ENCODE measurements at regions not wholly inside any gene's neighbourhood (a gene's known extent, or its start where the extent isn't known, plus 50 kb on each side); places are given as distances from the start of the nearest gene placed in this dataset.
"Not testable (repeated sequence)": the region's sequence is repeated elsewhere in the genome, so short reads cannot be mapped to it uniquely, and the experiment has no call there.

DNA sequence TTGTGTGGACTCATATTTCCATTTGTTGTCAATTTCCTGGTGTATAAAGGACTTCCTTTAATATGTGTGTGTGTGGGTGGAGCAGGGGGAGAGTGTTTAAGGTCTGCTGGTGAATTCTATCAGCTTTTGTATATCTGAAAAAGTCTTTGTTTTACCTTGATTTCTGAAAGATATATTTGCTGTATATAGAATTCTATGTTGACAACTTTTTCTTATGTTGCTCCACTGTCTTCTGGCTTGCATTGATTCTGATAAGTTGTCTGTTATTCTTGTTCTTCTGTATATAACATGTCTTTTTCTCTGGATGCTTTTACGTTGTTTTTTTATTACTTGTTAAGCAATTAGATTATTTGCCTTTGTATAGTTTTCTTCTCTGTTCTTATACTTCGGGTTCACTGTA lies 90.0 kb upstream of the CEP162 start:
- H3K27ac ChIP-seq, result no peak overlapping the region
- intact Hi-C loops (cut with DNase I), result no loop called here
- no peaks in the 10 kb centered on the region for H3K4me1 ChIP-seq
- H3K9ac ChIP-seq (ENCODE audit: low read depth in 2 of 2, low read length in 2 of 2), result no peak overlapping the region
- H3K4me3 ChIP-seq, result no peak overlapping the region
- H3K36me3 ChIP-seq, result no peaks in the 10 kb centered on the region
- no peak for DNase-seq
- H3K27me3 ChIP-seq, result no peaks in the 10 kb centered on the region
- TF ChIP-seq, protein P1, sequence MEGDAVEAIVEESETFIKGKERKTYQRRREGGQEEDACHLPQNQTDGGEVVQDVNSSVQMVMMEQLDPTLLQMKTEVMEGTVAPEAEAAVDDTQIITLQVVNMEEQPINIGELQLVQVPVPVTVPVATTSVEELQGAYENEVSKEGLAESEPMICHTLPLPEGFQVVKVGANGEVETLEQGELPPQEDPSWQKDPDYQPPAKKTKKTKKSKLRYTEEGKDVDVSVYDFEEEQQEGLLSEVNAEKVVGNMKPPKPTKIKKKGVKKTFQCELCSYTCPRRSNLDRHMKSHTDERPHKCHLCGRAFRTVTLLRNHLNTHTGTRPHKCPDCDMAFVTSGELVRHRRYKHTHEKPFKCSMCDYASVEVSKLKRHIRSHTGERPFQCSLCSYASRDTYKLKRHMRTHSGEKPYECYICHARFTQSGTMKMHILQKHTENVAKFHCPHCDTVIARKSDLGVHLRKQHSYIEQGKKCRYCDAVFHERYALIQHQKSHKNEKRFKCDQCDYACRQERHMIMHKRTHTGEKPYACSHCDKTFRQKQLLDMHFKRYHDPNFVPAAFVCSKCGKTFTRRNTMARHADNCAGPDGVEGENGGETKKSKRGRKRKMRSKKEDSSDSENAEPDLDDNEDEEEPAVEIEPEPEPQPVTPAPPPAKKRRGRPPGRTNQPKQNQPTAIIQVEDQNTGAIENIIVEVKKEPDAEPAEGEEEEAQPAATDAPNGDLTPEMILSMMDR (IDR thresholded peaks at IDR 0.05), result no peak
- H3K9me3 ChIP-seq, result no peaks in the 10 kb centered on the region

DNA sequence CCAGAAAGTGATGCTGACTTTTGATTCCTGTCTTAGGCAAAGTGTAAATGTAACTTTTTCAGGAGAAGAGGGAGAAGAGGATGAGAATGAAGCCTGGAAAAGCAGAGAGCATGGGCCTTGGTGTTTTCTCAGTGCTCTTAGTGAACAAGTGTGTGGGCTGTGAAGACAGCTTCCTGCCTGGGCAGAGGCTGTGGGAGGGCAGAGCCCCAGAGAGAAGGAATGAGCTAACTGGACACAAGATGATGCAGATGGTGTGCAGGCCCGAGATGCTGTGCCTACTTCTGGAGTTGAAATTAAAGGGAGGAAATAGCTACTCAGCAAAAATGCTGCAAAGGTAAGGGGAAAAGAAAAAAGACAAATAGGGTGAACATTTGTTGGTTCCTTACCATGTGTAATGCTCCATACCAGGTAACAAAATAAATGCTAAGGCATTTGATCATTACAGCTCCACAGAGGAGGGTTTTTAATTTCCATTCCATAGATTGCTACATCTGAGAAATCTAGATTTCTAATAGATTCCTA lies 87.0 kb upstream of the CEP162 start:
- intact Hi-C loops (cut with DNase I), result no loop called here
- Histone ChIP-seq H3K27me3 (no peaks in the 10 kb centered on the region), H3K4me3 (no peak overlapping the region), H3K9me3 (no peaks in the 10 kb centered on the region), H3K4me1 (no peaks in the 10 kb centered on the region), H3K36me3 (no peaks in the 10 kb centered on the region), H3K27ac (no peak overlapping the region), H3K9ac (ENCODE audit: low read depth in 2 of 2, low read length in 2 of 2) (no peak overlapping the region)
- no peak for DNase-seq
- TF ChIP-seq, protein P1 (IDR thresholded peaks at IDR 0.05), result no peak

DNA sequence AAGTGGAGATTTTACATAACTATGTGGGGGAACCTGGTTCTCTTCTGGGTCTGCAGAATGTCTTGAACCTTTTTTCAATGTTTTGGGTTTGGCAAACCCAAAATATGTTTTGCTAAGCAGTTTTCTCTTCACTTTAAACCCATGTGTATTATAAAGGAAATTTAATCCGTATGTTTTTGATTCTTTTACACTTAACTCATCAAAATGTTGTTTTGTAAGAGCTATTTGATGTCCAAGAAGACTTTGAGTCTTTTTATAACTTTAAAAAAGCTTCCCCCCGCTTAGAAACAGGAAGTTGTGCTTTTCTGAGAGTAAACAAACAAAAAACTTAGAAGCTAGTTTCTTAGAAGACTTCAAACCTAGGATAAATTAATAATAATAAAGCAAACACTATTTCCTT lies 81.9 kb upstream of the CEP162 start:
- H3K27me3 ChIP-seq, result no peaks in the 10 kb centered on the region
- no peaks in the 10 kb centered on the region for H3K4me1 ChIP-seq
- no peak overlapping the region for H3K27ac ChIP-seq
- intact Hi-C loops (cut with DNase I), result no loop called here
- H3K36me3 ChIP-seq, result no peaks in the 10 kb centered on the region
- H3K9ac ChIP-seq (ENCODE audit: low read depth in 2 of 2, low read length in 2 of 2), result no peak overlapping the region
- TF ChIP-seq, protein P1 (IDR thresholded peaks at IDR 0.05), result no peak
- H3K4me3 ChIP-seq, result no peak overlapping the region
- DNase-seq, result no peak
- H3K9me3 ChIP-seq, result no peaks in the 10 kb centered on the region

DNA sequence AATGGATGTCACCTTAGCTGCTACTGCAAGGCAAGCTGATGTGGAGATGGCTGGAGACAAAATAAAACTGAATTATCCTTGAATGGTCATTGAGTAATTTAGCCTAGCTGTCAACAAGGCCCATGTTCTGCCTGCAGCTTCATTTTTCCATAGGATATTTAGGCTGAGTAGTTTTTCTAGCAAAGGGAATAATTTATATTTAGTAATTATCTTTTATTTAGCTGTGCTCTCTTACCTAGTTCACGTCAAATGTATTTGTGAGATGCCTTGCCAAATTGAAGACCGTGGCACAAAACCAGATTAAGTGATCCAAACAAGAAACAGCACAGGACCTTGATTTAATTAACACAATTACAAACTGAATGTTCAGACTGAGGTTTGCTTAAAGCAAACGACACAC lies 77.4 kb upstream of the CEP162 start:
- intact Hi-C loops (cut with DNase I), result no loop called here
- H3K27me3 ChIP-seq, result no peaks in the 10 kb centered on the region
- no peak overlapping the region for H3K27ac ChIP-seq
- H3K4me1 ChIP-seq, result no peaks in the 10 kb centered on the region
- no peak overlapping the region for H3K9ac ChIP-seq (ENCODE audit: low read depth in 2 of 2, low read length in 2 of 2)
- no peak for DNase-seq
- H3K9me3 ChIP-seq, result no peaks in the 10 kb centered on the region
- no peaks in the 10 kb centered on the region for H3K36me3 ChIP-seq
- TF ChIP-seq, protein P1 (IDR thresholded peaks at IDR 0.05), result no peak
- H3K4me3 ChIP-seq, result no peak overlapping the region

DNA sequence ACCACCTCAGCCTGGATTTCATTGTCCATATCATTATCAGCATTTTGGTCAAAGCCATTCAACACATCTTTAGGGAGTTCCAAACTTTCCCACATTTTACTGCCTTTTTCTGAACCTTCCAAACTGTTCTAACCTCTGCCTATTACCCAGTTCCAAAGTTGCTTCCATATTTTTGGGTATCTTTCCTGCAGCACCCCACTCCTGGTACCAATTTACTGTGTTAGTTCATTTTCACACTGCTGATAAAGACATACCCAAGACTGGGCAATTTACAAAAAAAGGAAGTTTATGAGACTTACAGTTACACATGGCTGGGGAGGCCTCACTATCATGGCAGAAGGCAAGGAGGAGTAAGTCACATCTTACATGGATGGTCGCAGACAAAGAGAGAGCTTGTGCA lies 63.6 kb upstream of the CEP162 start:
- DNase-seq; H3K36me3 ChIP-seq; H3K4me1 ChIP-seq; H3K9me3 ChIP-seq; H3K4me3 ChIP-seq; intact Hi-C loops (cut with DNase I); H3K9ac ChIP-seq (ENCODE audit: low read depth in 2 of 2, low read length in 2 of 2); H3K27me3 ChIP-seq; H3K27ac ChIP-seq: not testable (repeated sequence)

DNA sequence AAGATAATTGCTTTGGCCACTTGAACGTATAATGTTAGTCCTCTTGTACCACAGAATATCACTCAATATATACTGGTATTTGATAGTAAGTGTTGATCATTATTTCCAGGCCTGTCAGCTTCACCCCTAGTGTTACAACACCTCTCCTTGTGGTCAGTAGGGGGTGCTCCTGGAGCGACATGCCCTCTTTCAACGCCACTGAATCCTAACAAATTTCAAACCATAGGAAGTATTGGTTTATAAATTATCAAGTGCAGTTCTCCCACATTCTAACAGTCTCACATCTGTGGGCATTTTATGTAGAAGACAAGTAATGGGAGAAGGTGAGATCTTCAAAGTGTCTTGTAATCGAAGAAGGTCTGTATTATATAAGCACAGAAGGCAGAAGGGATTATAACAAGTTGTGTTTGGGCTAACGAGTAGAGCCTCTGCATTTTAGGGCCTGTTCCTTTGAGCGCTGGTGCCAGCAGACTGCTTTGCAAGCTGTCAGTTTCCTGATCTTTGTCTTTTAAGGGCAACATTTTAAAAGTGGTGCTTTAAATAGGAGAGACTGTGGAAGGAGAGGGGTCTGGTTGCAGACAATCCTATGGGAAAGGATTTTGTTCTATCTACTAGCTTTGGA lies 57.1 kb upstream of the CEP162 start:
- Histone ChIP-seq H3K9me3 (no peaks in the 10 kb centered on the region), H3K4me1 (no peaks in the 10 kb centered on the region), H3K4me3 (no peak overlapping the region), H3K9ac (ENCODE audit: low read depth in 2 of 2, low read length in 2 of 2) (no peak overlapping the region), H3K27me3 (no peaks in the 10 kb centered on the region), H3K36me3 (no peaks in the 10 kb centered on the region), H3K27ac (no peak overlapping the region)
- no peak for DNase-seq
- intact Hi-C loops (cut with DNase I), result no loop called here
- TF ChIP-seq, protein P1 (IDR thresholded peaks at IDR 0.05), result no peak
